Esophagus squamous epithelium (tissue), 4 donors: ENCODE measurements at regions not wholly inside any gene's neighbourhood (a gene's known extent, or its start where the extent isn't known, plus 50 kb on each side); places are given as distances from the start of the nearest gene placed in this dataset.

Experiments used
- POLR2A ChIP-seq, 4 donors: fragments of 450-650 bp; IDR thresholded peaks; one replicate each; pipeline ENCODE4 v1.6.1; 2017; ENCODE audit warnings: antibody characterized with exemption in 4 of 4, mild to moderate bottlenecking in 4 of 4, moderate library complexity in 3 of 4
- TF ChIP-seq, protein P1 (sequence below), 6 experiments: fragments of 450-650 bp in 4 of 6; fragments of 200-600 bp in 2 of 6; sonication (generic) in 2 of 6; IDR thresholded peaks; one replicate each; pipeline ENCODE4 v1.5.1; 2016 to 2019; ENCODE audit warnings: antibody characterized with exemption in 6 of 6, mild to moderate bottlenecking in 4 of 6, moderate library complexity in 4 of 6

DNA sequence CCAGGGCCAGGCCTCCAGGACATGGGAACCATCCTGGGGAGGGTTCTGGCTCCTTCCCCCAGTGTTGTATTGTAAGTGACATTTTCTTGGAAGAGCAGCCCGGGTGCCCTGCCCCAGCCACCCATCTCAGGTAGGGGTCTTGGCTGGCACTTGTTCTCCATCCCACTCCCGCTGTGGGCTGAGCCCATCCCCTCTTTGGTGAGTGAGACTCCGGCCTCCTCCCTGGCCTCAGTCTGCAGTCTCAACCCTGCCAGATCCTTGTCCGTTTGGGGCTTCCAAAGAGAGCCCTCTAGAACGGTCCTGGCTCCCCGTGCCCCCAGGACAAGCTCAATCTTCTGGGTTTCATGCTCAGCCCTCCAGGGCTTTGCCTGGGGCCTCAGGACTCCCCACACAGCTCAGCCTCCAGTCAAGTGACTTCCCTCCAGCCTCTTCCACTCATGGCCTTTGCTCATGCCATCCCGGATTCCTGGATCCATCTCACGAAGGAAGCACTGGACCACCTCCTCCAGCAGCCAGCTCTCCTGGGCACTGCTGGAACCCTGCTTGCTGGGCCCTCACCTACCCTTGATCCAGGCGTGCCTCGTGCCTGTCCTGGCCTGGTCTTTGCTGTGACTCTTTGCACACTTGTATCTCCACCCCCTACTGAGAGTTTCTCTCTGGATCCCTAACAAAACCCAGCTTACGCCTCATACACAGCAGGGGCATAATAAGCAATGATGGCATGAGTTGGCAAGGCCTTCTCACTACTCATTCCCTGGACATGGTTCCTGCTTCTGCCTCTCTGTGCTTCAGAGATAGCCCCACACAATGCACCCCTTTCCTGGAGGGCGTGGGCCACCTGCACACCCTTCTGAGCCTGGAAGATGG lies 297.4 kb upstream of the RTL1 start:
- TF ChIP-seq, protein P1, sequence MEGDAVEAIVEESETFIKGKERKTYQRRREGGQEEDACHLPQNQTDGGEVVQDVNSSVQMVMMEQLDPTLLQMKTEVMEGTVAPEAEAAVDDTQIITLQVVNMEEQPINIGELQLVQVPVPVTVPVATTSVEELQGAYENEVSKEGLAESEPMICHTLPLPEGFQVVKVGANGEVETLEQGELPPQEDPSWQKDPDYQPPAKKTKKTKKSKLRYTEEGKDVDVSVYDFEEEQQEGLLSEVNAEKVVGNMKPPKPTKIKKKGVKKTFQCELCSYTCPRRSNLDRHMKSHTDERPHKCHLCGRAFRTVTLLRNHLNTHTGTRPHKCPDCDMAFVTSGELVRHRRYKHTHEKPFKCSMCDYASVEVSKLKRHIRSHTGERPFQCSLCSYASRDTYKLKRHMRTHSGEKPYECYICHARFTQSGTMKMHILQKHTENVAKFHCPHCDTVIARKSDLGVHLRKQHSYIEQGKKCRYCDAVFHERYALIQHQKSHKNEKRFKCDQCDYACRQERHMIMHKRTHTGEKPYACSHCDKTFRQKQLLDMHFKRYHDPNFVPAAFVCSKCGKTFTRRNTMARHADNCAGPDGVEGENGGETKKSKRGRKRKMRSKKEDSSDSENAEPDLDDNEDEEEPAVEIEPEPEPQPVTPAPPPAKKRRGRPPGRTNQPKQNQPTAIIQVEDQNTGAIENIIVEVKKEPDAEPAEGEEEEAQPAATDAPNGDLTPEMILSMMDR (IDR thresholded peaks at IDR 0.05), result no peak
- TF ChIP-seq POLR2A (IDR thresholded peaks at IDR 0.05), result no peak
